SK-N-SH (cell line): ENCODE measurements at regions not wholly inside any gene's neighbourhood (a gene's known extent, or its start where the extent isn't known, plus 50 kb on each side); places are given as distances from the start of the nearest gene placed in this dataset.

Source experiments
- CTCF ChIA-PET: fragments of 300-600, 350-600 bp; formaldehyde crosslinking; extraction: SDS; loops from one replicate; lab custom pipeline; 2021; lab: Yijun Ruan, JAX
- POLR2A ChIA-PET: fragments of 350-600 bp; sonication (Branson Sonifier 250); formaldehyde crosslinking; extraction: SDS; loops from one replicate; lab custom pipeline; 2020; ENCODE audit warnings: antibody characterized with exemption, inconsistent platforms; lab: Yijun Ruan, JAX
- DNase-seq: peaks from one replicate; pipeline ENCODE4 v3.0.0; 2012
- H2AFZ ChIP-seq: fragments of 200-600 bp; sonication (generic); 2 replicates; pipeline ENCODE4 v1.8.1; 2016; ENCODE audit warnings: antibody characterized with exemption, mild to moderate bottlenecking, low read depth
- H3F3A ChIP-seq: fragments of 200-600 bp; sonication (generic); replicated peaks from 2 replicates; pipeline ENCODE3; 2016; ENCODE audit warnings: antibody characterized with exemption, mild to moderate bottlenecking; ENCODE audit not compliant: insufficient read depth
- H3K27ac ChIP-seq, 2 experiments: fragments of 200-500 bp in 1 of 2; fragments of 200-600 bp in 1 of 2; sonication (Bioruptor generic) in 1 of 2; sonication (generic), shearing (Covaris generic) in 1 of 2; 2 replicates each; pipeline versions ENCODE4 v1.5.1 to v1.6.1; 2014 to 2016; ENCODE audit warnings: low read depth in 2 of 2, inconsistent platforms in 1 of 2, low read length in 1 of 2, mild to moderate bottlenecking in 1 of 2, mixed read lengths in 1 of 2
- H3K27me3 ChIP-seq: fragments of 200-600 bp; sonication (generic), shearing (Covaris generic); 2 replicates; pipeline ENCODE4 v1.6.1; 2016; ENCODE audit warnings: mixed run types; ENCODE audit not compliant: insufficient read depth
- H3K36me3 ChIP-seq, 2 experiments: fragments of 200-500 bp in 1 of 2; fragments of 200-600 bp in 1 of 2; sonication (Bioruptor generic) in 1 of 2; sonication (generic) in 1 of 2; replicated peaks in 1 of 2; 2 replicates each; pipeline versions ENCODE3 to v1.5.1; 2014 to 2016; ENCODE audit warnings: low read length in 1 of 2, mild to moderate bottlenecking in 1 of 2; ENCODE audit not compliant: insufficient read depth in 2 of 2, control insufficient read depth in 1 of 2
- H3K4me1 ChIP-seq, 2 experiments: fragments of 200-500 bp in 1 of 2; fragments of 200-600 bp in 1 of 2; sonication (Bioruptor generic) in 1 of 2; sonication (generic), shearing (Covaris generic) in 1 of 2; 2 replicates each; pipeline versions ENCODE4 v1.5.1 to v1.6.1; 2014 to 2016; ENCODE audit warnings: low read depth in 1 of 2, low read length in 1 of 2, mixed run types in 1 of 2; ENCODE audit not compliant: insufficient read depth in 2 of 2, control insufficient read depth in 1 of 2
- H3K4me2 ChIP-seq: fragments of 200-600 bp; sonication (generic), shearing (Covaris generic); 2 replicates; pipeline ENCODE4 v1.6.1; 2017; ENCODE audit warnings: mixed run types
- H3K4me3 ChIP-seq, 2 experiments: fragments of 200-500 bp in 1 of 2; fragments of 200-600 bp in 1 of 2; sonication (Bioruptor generic) in 1 of 2; sonication (generic), shearing (Covaris generic) in 1 of 2; 2 replicates each; pipeline versions ENCODE4 v1.5.1 to v1.8.1; 2014 to 2016; ENCODE audit warnings: low read depth in 2 of 2, inconsistent platforms in 1 of 2, low read length in 1 of 2, mild to moderate bottlenecking in 1 of 2, mixed read lengths in 1 of 2, moderate library complexity in 1 of 2
- H3K79me2 ChIP-seq: fragments of 200-600 bp; sonication (generic); 2 replicates; pipeline ENCODE4 v1.8.1; 2017; ENCODE audit warnings: mild to moderate bottlenecking; ENCODE audit not compliant: insufficient read depth
- H3K9ac ChIP-seq: fragments of 200-600 bp; sonication (generic); 2 replicates; pipeline ENCODE4 v1.6.1; 2017; ENCODE audit warnings: mixed run types
- H3K9me2 ChIP-seq: fragments of 200-600 bp; sonication (generic); 2 replicates; pipeline ENCODE4 v1.6.1; 2017; ENCODE audit warnings: mixed run types
- H3K9me3 ChIP-seq: fragments of 200-600 bp; sonication (generic); 2 replicates; pipeline ENCODE4 v1.6.1; 2017; ENCODE audit warnings: mixed run types, mild to moderate bottlenecking, moderate library complexity
- H4K20me1 ChIP-seq: fragments of 200-600 bp; sonication (generic); 2 replicates; pipeline ENCODE4 v1.6.1; 2017; ENCODE audit warnings: mild to moderate bottlenecking, mixed run types; ENCODE audit not compliant: insufficient read depth
- CTCF ChIP-seq: fragments of 200-600 bp; sonication (generic); IDR thresholded peaks from 2 replicates; pipeline ENCODE4 v1.6.1; 2017; ENCODE audit warnings: antibody characterized with exemption, mild to moderate bottlenecking, moderate library complexity
- ELF1 ChIP-seq: IDR thresholded peaks from 2 replicates; pipeline ENCODE4 v1.4.0; 2012
- EP300 ChIP-seq, 2 experiments: IDR thresholded peaks; 2 replicates each; pipeline versions ENCODE4 v1.4.0 to v1.6.1; 2012; ENCODE audit warnings: borderline replicate concordance in 1 of 2, low read depth in 1 of 2, low read length in 1 of 2
- EZH2phosphoT487 ChIP-seq: fragments of 200-600 bp; sonication (generic); IDR thresholded peaks from 2 replicates; pipeline ENCODE4 v1.6.1; 2017; ENCODE audit warnings: low read depth, mixed run types, mild to moderate bottlenecking, antibody characterized with exemption, moderate library complexity, borderline replicate concordance
- FOXM1 ChIP-seq: IDR thresholded peaks from 2 replicates; pipeline ENCODE4 v1.4.0; 2012; ENCODE audit warnings: low read depth, mild to moderate bottlenecking
- GABPA ChIP-seq: IDR thresholded peaks from 2 replicates; pipeline ENCODE4 v1.4.0; 2012; ENCODE audit warnings: low read depth, mild to moderate bottlenecking
- GATA2 ChIP-seq: sonication (generic); formaldehyde crosslinking; IDR thresholded peaks from 2 replicates; pipeline ENCODE4 v1.5.0; 2020; ENCODE audit warnings: mild to moderate bottlenecking, missing genetic modification reagents
- IRF3 ChIP-seq: fragments of 150-350 bp; IDR thresholded peaks from 2 replicates; pipeline ENCODE4 v1.6.1; 2016; ENCODE audit warnings: mild to moderate bottlenecking, low read depth, low read length
- MEF2A ChIP-seq: IDR thresholded peaks from 2 replicates; pipeline ENCODE4 v1.4.0; 2012; ENCODE audit warnings: low read depth, borderline replicate concordance
- NFIC ChIP-seq: IDR thresholded peaks from 2 replicates; pipeline ENCODE4 v1.4.0; 2012; ENCODE audit warnings: borderline replicate concordance
- NRF1 ChIP-seq: IDR thresholded peaks from 2 replicates; pipeline ENCODE4 v1.6.1; 2012; ENCODE audit warnings: low read depth, mild to moderate bottlenecking, low read length
- POLR2AphosphoS5 ChIP-seq: IDR thresholded peaks from 2 replicates; pipeline ENCODE4 v1.6.1; 2012; ENCODE audit warnings: low read depth, low read length
- RAD21 ChIP-seq: IDR thresholded peaks from 2 replicates; pipeline ENCODE4 v1.6.1; 2012; ENCODE audit warnings: mild to moderate bottlenecking, low read length
- RCOR1 ChIP-seq: fragments of 150-350 bp; IDR thresholded peaks from 2 replicates; pipeline ENCODE4 v1.6.1; 2017; ENCODE audit warnings: antibody characterized with exemption, low read length
- RXRA ChIP-seq: IDR thresholded peaks from 2 replicates; pipeline ENCODE4 v1.4.0; 2012; ENCODE audit warnings: low read depth, mild to moderate bottlenecking, borderline replicate concordance
- SIN3A ChIP-seq: IDR thresholded peaks from 2 replicates; pipeline ENCODE4 v1.6.1; 2012; ENCODE audit warnings: low read depth, mild to moderate bottlenecking, low read length, moderate library complexity, borderline replicate concordance
- SMC3 ChIP-seq: IDR thresholded peaks from 2 replicates; pipeline ENCODE4 v1.6.1; 2012; ENCODE audit warnings: low read depth, low read length, improper control_type of control experiment
- USF1 ChIP-seq: IDR thresholded peaks from 2 replicates; pipeline ENCODE4 v1.4.0; 2012; ENCODE audit warnings: low read depth, borderline replicate concordance
- ZBTB33 ChIP-seq: IDR thresholded peaks from 2 replicates; pipeline ENCODE4 v1.4.0; 2012; ENCODE audit warnings: low read depth, borderline replicate concordance
- WGBS: methylation state at CpG from one replicate; pipeline ENCODE4 v1.1.6; 2017; ENCODE audit warnings: low lambda C conversion rate; 5-methylcytosine and 5-hydroxymethylcytosine counted together

GRCh38 chr2:120809151-120809550 lies 73.5 kb downstream of the GLI2 start:
- Histone ChIP-seq H2AFZ (no peak overlapping the region), H3K9ac (no peak overlapping the region), H3K27ac (no peak overlapping the region), H4K20me1 (peaks cover 13% of the 10 kb centered on the region; the same call in 1 of the 2 replicates), H3K79me2 (peaks cover 5% of the 10 kb centered on the region; the same call in 1 of the 2 replicates), H3K9me2 (no peaks in the 10 kb centered on the region), H3K27me3 (no peaks in the 10 kb centered on the region), H3K4me2 (no peak overlapping the region), H3K36me3 (peaks cover 4 to 7% of the 10 kb centered on the region in 2 experiments), H3F3A (no peaks in the 10 kb centered on the region), H3K4me1 (peaks cover 0 to 22% of the 10 kb centered on the region in 2 experiments; a peak in 1 of 4 replicates), H3K9me3 (no peaks in the 10 kb centered on the region), H3K4me3 (no peak overlapping the region)
- TF ChIP-seq GATA2 (CRISPR knock-in tag) (no peak), NFIC (no peak), POLR2AphosphoS5 (no peak), SMC3 (no peak), EP300 (IDR thresholded peaks at IDR 0.05; ENCODE audit: borderline replicate concordance in 1 of 2, low read depth in 1 of 2, low read length in 1 of 2) (no peak), SIN3A (no peak), RCOR1 (no peak), RAD21 (no peak), ZBTB33 (no peak), USF1 (no peak), MEF2A (no peak), CTCF (no peak), RXRA (no peak), ELF1 (no peak), NRF1 (no peak), IRF3 (no peak), FOXM1 (no peak), EZH2phosphoT487 (no peak), GABPA (no peak)
- POLR2A ChIA-PET = no interaction called here
- no peak for DNase-seq
- 88% methylated on average over 2 of the region's 2 CpGs for WGBS
- CTCF ChIA-PET = interaction anchor here (0.9 to 1.8 kb wide), 2 partner anchors 14 to 25 kb away, joined by 3 to 4 read pairs; no protein-coding TSS in a partner anchor
